Bronchial epithelial cell (primary cell): ENCODE measurements at regions not wholly inside any gene's neighbourhood (a gene's known extent, or its start where the extent isn't known, plus 50 kb on each side); places are given as distances from the start of the nearest gene placed in this dataset.

Source experiments
- DNase-seq: peaks from one replicate; pipeline ENCODE4 v3.0.0-alpha.2; 2010; ENCODE audit warnings: low read depth
- FAIRE-seq: peaks from 2 replicates; lab custom pipeline; 2011; peaks lifted over from hg19 to GRCh38; lab: Jason Lieb, UNC
- H3K27me3 ChIP-seq: 2 replicates; pipeline ENCODE4 v1.5.1; 2011; ENCODE audit warnings: low read length; ENCODE audit not compliant: control insufficient read depth, insufficient read depth
- H3K36me3 ChIP-seq: 2 replicates; pipeline ENCODE4 v1.5.1; 2011; ENCODE audit warnings: low read length; ENCODE audit not compliant: control insufficient read depth, insufficient read depth
- H3K4me3 ChIP-seq: 2 replicates; pipeline ENCODE4 v1.5.1; 2011; ENCODE audit warnings: mild to moderate bottlenecking, low read depth, low read length, control low read depth
- TF ChIP-seq, protein P1 (sequence below): IDR thresholded peaks from 2 replicates; pipeline ENCODE4 v1.5.1; 2011; ENCODE audit warnings: mild to moderate bottlenecking, moderate library complexity, low read length, control low read depth, inconsistent platforms; ENCODE audit not compliant: insufficient read depth, severe bottlenecking

DNA sequence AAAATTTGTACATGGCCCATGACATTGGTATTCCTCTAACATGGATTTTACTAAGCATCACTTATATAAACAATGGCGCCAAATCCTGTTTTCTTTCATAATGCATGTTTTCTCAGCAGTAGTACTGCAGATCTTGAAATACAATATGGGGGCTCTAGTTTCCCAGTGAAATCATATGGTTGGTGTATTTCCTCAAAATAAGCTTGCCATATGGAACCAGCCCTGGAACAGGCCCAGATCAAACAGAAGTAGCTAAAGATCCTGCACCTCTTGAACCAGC is 163.9 kb downstream of the ZNF608 start:
- TF ChIP-seq, protein P1, sequence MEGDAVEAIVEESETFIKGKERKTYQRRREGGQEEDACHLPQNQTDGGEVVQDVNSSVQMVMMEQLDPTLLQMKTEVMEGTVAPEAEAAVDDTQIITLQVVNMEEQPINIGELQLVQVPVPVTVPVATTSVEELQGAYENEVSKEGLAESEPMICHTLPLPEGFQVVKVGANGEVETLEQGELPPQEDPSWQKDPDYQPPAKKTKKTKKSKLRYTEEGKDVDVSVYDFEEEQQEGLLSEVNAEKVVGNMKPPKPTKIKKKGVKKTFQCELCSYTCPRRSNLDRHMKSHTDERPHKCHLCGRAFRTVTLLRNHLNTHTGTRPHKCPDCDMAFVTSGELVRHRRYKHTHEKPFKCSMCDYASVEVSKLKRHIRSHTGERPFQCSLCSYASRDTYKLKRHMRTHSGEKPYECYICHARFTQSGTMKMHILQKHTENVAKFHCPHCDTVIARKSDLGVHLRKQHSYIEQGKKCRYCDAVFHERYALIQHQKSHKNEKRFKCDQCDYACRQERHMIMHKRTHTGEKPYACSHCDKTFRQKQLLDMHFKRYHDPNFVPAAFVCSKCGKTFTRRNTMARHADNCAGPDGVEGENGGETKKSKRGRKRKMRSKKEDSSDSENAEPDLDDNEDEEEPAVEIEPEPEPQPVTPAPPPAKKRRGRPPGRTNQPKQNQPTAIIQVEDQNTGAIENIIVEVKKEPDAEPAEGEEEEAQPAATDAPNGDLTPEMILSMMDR = no peak

GRCh38 chr5:124581738-124582560 is 164.5 kb downstream of the ZNF608 start:
- H3K4me3 ChIP-seq = no peak overlapping the region
- DNase-seq = no peak
- no peaks in the 10 kb centered on the region for H3K27me3 ChIP-seq
- no peak for FAIRE-seq
- TF ChIP-seq, protein P1 = no peak
- H3K36me3 ChIP-seq = no peaks in the 10 kb centered on the region

More for the DNA sequence above, 163.9 kb downstream of the ZNF608 start:
- Histone ChIP-seq H3K36me3 (no peaks in the 10 kb centered on the region), H3K4me3 (no peak overlapping the region), H3K27me3 (no peaks in the 10 kb centered on the region)
- DNase-seq (no peak), FAIRE-seq (no peak)

GRCh38 chr5:124580925-124581737 is 165.3 kb downstream of the ZNF608 start:
- Histone ChIP-seq H3K36me3 (no peaks in the 10 kb centered on the region), H3K27me3 (no peaks in the 10 kb centered on the region), H3K4me3 (no peak overlapping the region)
- no peak for DNase-seq
- TF ChIP-seq, protein P1 = no peak
- FAIRE-seq = no peak

DNA sequence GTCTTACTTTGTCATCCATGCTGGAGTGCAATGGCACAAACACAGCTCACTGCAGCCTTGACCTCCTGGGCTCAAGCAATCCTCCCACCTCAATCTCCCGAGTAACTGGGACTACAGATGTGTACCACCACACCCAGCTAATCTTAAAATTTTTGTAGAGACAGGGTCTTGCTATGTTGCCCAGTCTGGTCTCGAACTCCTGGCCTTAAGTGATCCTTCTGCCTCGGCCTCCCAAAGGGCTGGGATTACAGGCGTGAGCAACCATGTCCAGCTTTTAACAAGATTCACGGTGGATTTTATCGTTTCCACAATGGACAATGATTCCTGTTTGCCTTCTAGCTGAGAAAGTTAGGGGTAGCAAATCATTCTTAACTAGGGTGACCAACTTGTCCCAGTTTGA is 165.9 kb downstream of the ZNF608 start:
- no peaks in the 10 kb centered on the region for H3K27me3 ChIP-seq
- DNase-seq (no peak), FAIRE-seq (no peak)
- TF ChIP-seq, protein P1 = no peak
- H3K36me3 ChIP-seq = no peaks in the 10 kb centered on the region
- no peak overlapping the region for H3K4me3 ChIP-seq

GRCh38 chr5:124576848-124577409 is 169.5 kb downstream of the ZNF608 start:
- TF ChIP-seq, protein P1 = no peak
- H3K36me3 ChIP-seq = no peaks in the 10 kb centered on the region
- H3K27me3 ChIP-seq = no peaks in the 10 kb centered on the region
- H3K4me3 ChIP-seq = no peak overlapping the region
- DNase-seq = no peak
- FAIRE-seq = no peak
